SJCRH30 (cell line): ENCODE measurements at regions not wholly inside any gene's neighbourhood (a gene's known extent, or its start where the extent isn't known, plus 50 kb on each side); places are given as distances from the start of the nearest gene placed in this dataset.

Experiments used
- DNase-seq, 2 experiments: peaks; one replicate each; pipeline ENCODE4 v3.0.0-alpha.2; 2015 to 2020
- H3K27ac ChIP-seq: fragments of 250-450 bp; sonication (Bioruptor Pico); 2 replicates; pipeline ENCODE4 v1.5.1; 2020; ENCODE audit warnings: mild to moderate bottlenecking, moderate library complexity
- H3K27me3 ChIP-seq: fragments of 250-450 bp; sonication (Bioruptor Pico); 2 replicates; pipeline ENCODE4 v1.5.1; 2020; ENCODE audit warnings: mild to moderate bottlenecking, moderate library complexity
- H3K36me3 ChIP-seq: fragments of 250-450 bp; sonication (Bioruptor Pico); 2 replicates; pipeline ENCODE4 v1.5.1; 2020; ENCODE audit warnings: mild to moderate bottlenecking, moderate library complexity
- H3K4me1 ChIP-seq: fragments of 250-450 bp; sonication (Bioruptor Pico); 2 replicates; pipeline ENCODE4 v1.5.1; 2020; ENCODE audit warnings: mild to moderate bottlenecking, moderate library complexity
- H3K4me3 ChIP-seq: fragments of 250-450 bp; sonication (Bioruptor Pico); 2 replicates; pipeline ENCODE4 v1.5.1; 2020; ENCODE audit warnings: mild to moderate bottlenecking, moderate library complexity
- H3K9me3 ChIP-seq: fragments of 250-450 bp; sonication (Bioruptor Pico); replicated peaks from 2 replicates; pipeline ENCODE4 v1.5.1; 2020; ENCODE audit warnings: mild to moderate bottlenecking, moderate library complexity

DNA sequence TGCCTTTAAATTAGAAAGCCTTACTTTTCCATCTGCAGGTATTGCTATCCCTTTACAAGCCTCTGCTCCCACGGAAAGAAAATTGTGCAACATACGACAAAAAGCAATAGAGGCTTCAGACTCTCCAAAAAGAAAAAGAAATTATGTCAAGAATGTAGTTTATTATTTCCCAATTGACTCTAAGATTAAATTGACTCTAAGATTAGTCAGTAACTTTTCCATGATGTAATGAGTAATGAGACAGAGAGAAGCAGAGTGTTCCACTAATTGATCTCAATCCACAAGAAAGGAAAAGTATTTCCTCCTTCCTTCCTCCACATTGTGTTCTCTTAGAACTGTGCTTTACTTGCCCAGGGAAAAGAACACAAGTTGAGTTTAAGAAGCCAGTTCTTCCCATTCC, 345.7 kb upstream of the HS3ST1 start:
- no peak for DNase-seq
- Histone ChIP-seq H3K27me3 (no peaks in the 10 kb centered on the region), H3K4me3 (no peak overlapping the region), H3K9me3 (no peaks in the 10 kb centered on the region), H3K36me3 (no peaks in the 10 kb centered on the region), H3K27ac (no peak overlapping the region), H3K4me1 (no peaks in the 10 kb centered on the region)

DNA sequence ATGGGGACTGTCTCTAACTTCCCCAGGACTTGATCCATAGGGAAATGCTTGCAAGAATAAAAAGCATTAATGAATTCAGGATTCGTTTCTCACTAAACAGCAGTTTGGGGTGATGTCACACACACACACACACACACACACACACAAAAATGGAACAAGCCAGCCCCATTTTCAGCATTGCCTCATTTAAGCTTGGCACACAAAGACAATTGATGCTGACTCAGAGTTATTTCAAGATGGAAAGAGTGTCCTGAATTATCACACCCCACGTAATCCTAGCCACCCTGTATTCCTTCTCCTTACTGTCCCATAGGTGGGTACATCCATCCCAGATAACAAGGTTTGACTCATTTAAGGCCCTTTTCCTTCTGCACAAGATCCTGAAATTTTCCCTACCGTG, 345.1 kb upstream of the HS3ST1 start:
- H3K36me3 ChIP-seq, result no peaks in the 10 kb centered on the region
- H3K4me1 ChIP-seq, result no peaks in the 10 kb centered on the region
- no peaks in the 10 kb centered on the region for H3K9me3 ChIP-seq
- no peak for DNase-seq
- no peaks in the 10 kb centered on the region for H3K27me3 ChIP-seq
- no peak overlapping the region for H3K4me3 ChIP-seq
- H3K27ac ChIP-seq, result no peak overlapping the region

DNA sequence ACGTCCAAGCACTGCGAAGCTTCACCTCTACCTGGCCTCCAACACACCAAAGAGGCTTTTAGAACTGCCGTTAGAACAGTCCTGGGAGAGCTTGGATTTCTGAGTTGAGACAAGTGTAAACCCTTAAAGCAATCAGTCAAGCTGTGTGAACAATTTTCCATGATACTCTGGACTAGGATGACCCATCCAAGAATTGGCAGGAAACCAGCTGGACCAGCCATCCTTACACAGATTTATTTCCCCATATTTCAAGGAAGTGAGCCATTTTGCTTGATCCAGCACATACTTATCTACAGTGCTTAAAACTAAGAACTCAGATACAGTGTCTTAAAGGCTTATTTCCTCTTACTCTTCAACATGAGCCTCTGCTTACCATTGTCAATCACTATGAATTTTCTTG, 340.7 kb upstream of the HS3ST1 start:
- Histone ChIP-seq H3K4me1 (no peaks in the 10 kb centered on the region), H3K27me3 (no peaks in the 10 kb centered on the region), H3K27ac (no peak overlapping the region), H3K9me3 (no peaks in the 10 kb centered on the region), H3K36me3 (no peaks in the 10 kb centered on the region), H3K4me3 (no peak overlapping the region)
- DNase-seq, result no peak

DNA sequence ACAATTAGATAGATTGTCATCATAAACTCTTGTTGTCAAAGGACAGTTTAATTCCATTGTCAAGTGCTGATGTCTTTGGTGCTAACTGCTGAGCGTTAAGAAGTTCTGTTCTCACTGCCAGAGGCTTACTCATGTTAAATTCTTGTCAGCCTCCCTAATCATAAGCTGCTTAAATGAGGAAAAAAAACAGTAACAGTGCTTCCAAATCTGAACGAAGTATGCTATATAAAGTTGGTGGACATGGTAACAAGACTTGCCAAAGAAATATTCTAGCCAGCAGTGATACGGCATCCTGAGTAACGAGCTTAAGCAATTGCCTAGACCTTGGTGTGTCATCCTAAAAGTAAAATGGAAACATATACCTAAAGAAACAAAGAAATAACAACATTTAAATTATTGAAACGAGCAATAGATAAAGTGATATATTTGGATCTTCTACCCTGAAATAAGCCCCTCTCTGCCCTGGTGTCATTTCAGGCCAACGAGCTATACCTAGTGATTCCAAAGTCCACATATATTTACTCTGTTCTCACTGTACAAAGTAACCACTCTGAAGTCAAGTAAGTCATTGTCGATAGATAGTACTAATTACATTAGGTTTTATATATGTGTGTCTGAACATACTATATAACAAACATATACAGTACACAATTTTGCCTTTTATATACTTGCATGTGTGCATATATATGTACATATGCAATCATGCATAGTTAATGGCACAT, 339.7 kb upstream of the HS3ST1 start:
- no peaks in the 10 kb centered on the region for H3K27me3 ChIP-seq
- no peak overlapping the region for H3K27ac ChIP-seq
- no peaks in the 10 kb centered on the region for H3K4me1 ChIP-seq
- H3K9me3 ChIP-seq, result no peaks in the 10 kb centered on the region
- no peak for DNase-seq
- H3K4me3 ChIP-seq, result no peak overlapping the region
- H3K36me3 ChIP-seq, result no peaks in the 10 kb centered on the region

DNA sequence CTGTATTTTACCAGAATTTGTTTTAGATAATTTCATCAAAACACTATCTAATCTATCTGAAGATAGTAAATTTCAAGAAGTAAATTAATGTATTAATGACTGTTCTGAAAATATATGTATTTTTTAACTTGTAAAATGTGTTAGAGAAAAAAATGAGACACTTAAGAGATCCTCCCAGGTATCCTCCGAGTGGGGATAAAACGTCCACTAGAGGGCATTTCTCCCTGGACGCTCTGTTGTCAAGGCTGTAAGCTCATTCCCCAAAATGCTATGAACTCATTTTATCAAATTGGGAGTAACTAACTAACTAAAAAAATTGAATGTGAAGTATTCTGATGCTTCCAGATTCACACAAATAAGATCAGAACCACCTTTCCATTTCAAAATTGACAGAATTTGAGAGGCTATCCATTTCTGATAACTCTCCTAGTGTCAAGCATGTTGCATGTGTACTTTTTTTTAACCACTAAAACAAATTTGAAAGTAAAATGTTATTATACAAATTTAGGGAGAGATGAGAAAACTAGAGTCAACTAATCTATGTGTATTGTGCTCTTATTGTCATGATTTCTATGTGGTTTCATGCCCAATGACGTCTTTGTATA, 337.3 kb upstream of the HS3ST1 start:
- no peaks in the 10 kb centered on the region for H3K27me3 ChIP-seq
- H3K36me3 ChIP-seq, result no peaks in the 10 kb centered on the region
- no peaks in the 10 kb centered on the region for H3K9me3 ChIP-seq
- H3K4me3 ChIP-seq, result no peak overlapping the region
- H3K27ac ChIP-seq, result no peak overlapping the region
- H3K4me1 ChIP-seq, result no peaks in the 10 kb centered on the region
- DNase-seq, result peak; percentile 11 to 61

DNA sequence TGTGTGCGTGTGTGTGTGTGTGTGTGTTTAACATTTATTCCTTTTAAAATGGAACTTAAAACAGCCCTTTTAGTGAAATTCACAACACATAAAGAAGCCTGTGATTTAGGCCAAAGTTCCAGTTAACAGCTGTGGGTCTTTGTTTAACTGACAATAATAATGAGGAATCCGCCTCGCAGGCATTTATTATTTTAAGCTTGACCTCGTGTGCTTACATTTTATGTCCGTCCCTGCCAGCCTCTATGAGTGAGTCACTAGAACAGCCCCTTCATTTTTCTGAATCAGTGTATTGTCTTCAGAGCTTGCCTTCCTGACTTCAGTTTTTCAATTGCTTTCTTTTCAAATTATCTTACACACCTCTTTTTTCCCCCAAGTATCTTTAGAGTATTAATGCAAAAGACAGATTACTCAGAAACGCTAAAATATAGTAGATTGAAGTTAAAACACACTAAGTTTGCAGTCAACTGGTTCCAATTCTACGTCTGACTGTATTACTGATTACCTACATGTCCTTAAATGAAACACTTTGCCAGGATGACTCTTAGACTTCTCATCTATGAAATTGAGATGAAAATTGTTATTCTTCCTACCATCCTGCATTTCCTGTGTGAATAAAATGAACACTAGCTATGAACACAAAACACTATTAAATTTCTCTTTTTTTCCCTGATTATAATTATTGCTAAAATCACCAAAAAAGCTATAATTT, 319.6 kb upstream of the HS3ST1 start:
- no peaks in the 10 kb centered on the region for H3K9me3 ChIP-seq
- no peaks in the 10 kb centered on the region for H3K36me3 ChIP-seq
- peak; percentile 37 to 64 for DNase-seq
- 0 out of 2 replicates have a peak overlapping the region, but pooled peaks have one; percentile 2 for H3K27ac ChIP-seq
- H3K4me1 ChIP-seq, result peaks cover 6% of the 10 kb centered on the region
- no peak overlapping the region for H3K4me3 ChIP-seq
- no peaks in the 10 kb centered on the region for H3K27me3 ChIP-seq

DNA sequence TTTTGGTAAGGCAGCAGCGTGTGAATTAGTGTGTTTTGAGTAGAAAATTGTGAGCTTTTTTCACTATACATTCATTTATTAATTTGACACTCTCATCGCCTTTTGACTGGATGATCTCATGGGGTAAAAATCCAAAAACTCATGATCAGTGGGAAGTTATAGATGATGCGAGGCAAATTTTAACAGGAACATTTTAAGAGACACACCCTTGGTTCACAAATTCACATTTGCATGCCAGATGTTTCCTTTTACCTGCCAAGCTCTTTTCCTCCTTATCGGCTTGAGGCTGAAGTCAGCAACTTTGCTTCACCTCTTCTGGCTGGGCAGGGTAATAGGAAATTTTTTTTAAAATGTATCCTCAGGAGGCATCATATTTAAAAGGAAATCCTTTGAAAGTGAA, 318.0 kb upstream of the HS3ST1 start:
- H3K27ac ChIP-seq, result no peak overlapping the region
- no peak for DNase-seq

DNA sequence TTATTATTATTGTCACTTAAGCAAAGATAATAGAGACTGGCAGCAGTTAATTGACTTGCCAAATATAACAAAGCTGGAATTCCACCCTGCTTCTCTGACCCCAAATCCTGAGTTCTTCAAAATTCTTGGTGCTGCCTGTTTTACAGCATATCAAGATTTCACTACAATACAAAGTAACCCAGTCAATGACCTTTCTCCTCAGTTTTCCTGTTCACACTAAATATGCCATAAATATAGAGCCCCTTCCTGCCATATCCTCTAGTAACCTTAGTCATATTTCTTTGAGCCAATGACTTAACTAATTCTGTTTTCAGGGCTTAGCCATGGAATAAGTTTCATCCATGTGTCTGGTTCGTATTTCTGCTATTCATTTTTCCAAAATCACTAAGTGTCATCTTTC, 315.3 kb upstream of the HS3ST1 start:
- no peak overlapping the region for H3K27ac ChIP-seq
- no peaks in the 10 kb centered on the region for H3K9me3 ChIP-seq
- H3K27me3 ChIP-seq, result no peaks in the 10 kb centered on the region
- no peaks in the 10 kb centered on the region for H3K36me3 ChIP-seq
- no peak for DNase-seq
- peaks cover 6% of the 10 kb centered on the region for H3K4me1 ChIP-seq
- H3K4me3 ChIP-seq, result no peak overlapping the region

More for the DNA sequence above, 318.0 kb upstream of the HS3ST1 start:
- H3K4me1 ChIP-seq, result peaks cover 6% of the 10 kb centered on the region
- no peaks in the 10 kb centered on the region for H3K27me3 ChIP-seq
- no peak overlapping the region for H3K4me3 ChIP-seq
- H3K9me3 ChIP-seq, result no peaks in the 10 kb centered on the region
- no peaks in the 10 kb centered on the region for H3K36me3 ChIP-seq

DNA sequence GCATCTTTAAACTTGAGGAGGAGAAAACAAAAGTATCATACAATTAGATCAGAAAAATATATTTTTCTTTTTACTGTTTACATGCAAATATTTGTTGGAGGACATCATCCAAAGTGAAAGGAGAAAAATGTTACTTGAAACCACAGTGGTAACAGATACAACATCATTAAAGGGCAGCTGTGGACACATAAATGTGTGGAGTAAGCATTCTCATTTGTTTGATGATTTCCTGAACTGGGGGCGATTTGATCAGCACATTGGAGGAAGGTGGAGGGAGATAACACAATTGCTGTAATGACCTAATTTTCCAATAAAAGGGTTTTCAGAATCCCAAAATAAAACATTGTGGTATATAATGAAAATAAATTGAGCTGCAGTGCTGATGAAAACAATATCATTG, 314.5 kb upstream of the HS3ST1 start:
- Histone ChIP-seq H3K27me3 (no peaks in the 10 kb centered on the region), H3K4me1 (no peaks in the 10 kb centered on the region; the same call in 1 of the 2 replicates), H3K9me3 (no peaks in the 10 kb centered on the region), H3K27ac (no peak overlapping the region), H3K4me3 (no peak overlapping the region), H3K36me3 (no peaks in the 10 kb centered on the region)
- no peak for DNase-seq

DNA sequence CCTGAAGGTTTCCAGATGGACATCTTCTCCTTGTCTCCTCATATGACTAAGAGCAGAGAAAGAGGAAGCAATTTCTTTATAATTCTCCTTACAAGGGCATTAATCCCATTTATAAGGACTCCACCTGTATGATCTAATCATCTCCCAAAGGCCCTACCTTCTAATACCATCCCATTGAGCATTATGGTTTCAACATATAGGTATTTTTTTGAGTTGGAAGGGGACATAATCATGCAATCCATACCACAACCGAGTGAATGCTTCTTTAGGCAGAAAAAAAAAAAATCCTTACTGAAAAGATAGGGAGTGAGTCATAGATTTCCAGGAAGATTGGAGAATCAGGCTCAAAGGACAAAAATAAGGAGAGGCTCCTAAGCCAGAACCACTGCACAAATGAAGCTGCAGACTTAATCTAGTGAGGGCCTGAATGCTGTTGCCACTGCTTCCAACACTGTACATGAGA, 312.5 kb upstream of the HS3ST1 start:
- Histone ChIP-seq H3K27me3 (no peaks in the 10 kb centered on the region), H3K9me3 (no peaks in the 10 kb centered on the region), H3K4me1 (no peaks in the 10 kb centered on the region), H3K36me3 (no peaks in the 10 kb centered on the region), H3K4me3 (no peak overlapping the region), H3K27ac (no peak overlapping the region)
- DNase-seq, result no peak

DNA sequence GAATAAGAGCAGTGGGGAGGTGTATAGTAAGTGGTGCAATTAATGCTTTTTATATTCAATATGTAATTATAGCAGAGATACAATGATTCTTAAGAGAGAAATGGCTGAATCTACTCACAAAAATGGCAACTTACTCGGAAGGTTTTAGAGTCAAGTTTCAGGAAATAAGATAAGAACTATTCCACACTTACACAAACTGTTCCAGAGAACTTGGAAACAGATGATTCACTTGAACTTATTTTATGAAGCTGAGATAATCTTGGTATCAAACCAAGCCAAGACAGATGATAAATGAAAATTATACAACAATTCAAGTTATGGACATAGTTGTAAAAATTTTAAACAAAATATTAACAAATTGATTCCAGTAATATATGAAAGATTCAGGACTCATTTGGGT, 311.3 kb upstream of the HS3ST1 start:
- Histone ChIP-seq H3K36me3 (no peaks in the 10 kb centered on the region), H3K4me1 (no peaks in the 10 kb centered on the region), H3K4me3 (no peak overlapping the region), H3K9me3 (no peaks in the 10 kb centered on the region), H3K27me3 (no peaks in the 10 kb centered on the region), H3K27ac (no peak overlapping the region)
- DNase-seq, result no peak

DNA sequence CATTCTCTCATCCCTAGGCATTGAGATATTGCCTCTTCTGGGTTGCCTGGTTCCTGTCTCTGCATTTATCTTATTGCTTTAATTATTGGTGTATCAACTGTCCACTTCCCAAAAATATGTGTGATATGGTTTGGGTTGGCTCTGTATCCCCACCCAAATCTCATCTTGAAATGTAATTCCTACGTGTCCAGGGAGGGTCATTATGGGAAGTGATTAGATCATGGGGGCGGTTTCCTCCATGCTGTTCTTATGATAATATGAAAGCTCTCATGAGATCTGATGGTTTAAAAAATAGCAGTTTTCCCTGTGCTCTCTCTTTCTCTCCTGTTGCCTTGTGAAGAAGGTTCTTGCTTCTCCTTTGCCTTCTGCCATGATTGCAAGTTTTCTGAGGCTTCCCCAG, 308.3 kb upstream of the HS3ST1 start:
- DNase-seq, result no peak
- no peak overlapping the region for H3K4me3 ChIP-seq
- H3K9me3 ChIP-seq, result no peaks in the 10 kb centered on the region
- no peaks in the 10 kb centered on the region for H3K27me3 ChIP-seq
- no peaks in the 10 kb centered on the region for H3K4me1 ChIP-seq
- no peak overlapping the region for H3K27ac ChIP-seq
- no peaks in the 10 kb centered on the region for H3K36me3 ChIP-seq

DNA sequence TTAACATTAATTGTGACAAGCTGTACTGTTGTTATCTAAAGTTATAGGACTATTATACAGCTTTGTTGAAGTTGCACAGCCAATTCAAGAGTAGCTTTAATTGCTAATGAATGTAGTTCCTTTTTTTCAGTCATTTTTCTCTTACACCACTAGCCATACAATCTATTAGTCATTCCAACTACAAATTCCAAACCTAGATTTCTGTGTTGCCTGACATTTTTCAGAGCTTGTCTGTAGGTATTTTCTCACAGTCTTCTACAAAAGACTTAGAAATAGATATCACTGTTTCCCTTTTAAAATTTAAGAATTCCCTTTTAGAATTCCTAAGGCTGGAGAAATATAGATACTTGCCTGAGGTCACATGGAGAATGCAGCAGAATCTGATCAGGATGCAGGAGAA, 307.0 kb upstream of the HS3ST1 start:
- DNase-seq, result no peak

DNA sequence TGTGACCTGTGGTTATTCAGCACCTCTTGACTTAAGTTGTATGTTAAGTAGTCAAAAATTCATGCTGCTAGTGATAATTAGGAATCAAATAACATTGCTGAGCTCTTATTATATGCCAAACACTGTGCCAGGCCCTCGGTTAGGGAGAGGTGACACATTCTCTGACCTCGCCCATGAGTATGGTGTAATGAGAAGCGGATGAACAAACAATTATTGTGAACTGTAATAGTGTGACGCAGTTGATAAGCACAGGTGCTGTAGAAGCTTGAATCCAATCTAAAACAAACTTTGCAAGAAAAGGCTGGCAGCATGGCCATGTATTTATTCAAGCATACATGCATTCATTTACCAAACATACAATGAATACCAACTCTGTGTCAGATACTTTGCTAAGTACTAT, 303.5 kb upstream of the HS3ST1 start:
- Histone ChIP-seq H3K27me3 (no peaks in the 10 kb centered on the region), H3K27ac (no peak overlapping the region), H3K4me3 (no peak overlapping the region), H3K9me3 (no peaks in the 10 kb centered on the region), H3K4me1 (no peaks in the 10 kb centered on the region), H3K36me3 (no peaks in the 10 kb centered on the region)
- DNase-seq, result no peak

More for the DNA sequence above, 307.0 kb upstream of the HS3ST1 start:
- H3K9me3 ChIP-seq, result no peaks in the 10 kb centered on the region
- H3K27ac ChIP-seq, result no peak overlapping the region
- no peaks in the 10 kb centered on the region for H3K36me3 ChIP-seq
- no peaks in the 10 kb centered on the region for H3K4me1 ChIP-seq
- H3K4me3 ChIP-seq, result no peak overlapping the region
- no peaks in the 10 kb centered on the region for H3K27me3 ChIP-seq

DNA sequence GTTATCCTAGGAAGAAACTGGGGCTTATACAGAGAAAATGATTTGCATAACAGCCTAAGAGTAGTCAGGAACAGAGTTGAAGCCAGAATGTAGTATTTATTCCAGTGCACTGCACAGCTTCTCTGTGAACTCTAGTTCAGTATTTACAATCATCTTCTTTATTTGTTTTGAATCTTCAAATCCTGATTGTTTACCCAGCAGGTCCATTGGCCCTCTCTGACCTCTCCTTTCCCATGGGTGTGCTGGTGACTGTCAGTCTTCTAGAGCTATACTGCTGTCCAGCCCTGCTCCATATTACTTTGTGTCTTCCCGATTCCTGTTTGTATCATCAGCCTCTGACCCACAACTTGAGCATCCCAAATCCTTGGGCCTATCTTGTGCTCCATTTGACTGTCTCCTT, 301.9 kb upstream of the HS3ST1 start:
- H3K4me3 ChIP-seq, result no peak overlapping the region

More for the DNA sequence above, 301.9 kb upstream of the HS3ST1 start:
- no peaks in the 10 kb centered on the region for H3K9me3 ChIP-seq
- peaks cover 4% of the 10 kb centered on the region; the same call in 1 of the 2 replicates for H3K27me3 ChIP-seq
- no peaks in the 10 kb centered on the region for H3K36me3 ChIP-seq
- no peak for DNase-seq
- no peaks in the 10 kb centered on the region for H3K4me1 ChIP-seq
- no peak overlapping the region for H3K27ac ChIP-seq
